ENCODE measurements at regions not wholly inside any gene's neighbourhood (a gene's known extent, or its start where the extent isn't known, plus 50 kb on each side); places are given as distances from the start of the nearest gene placed in this dataset.

- TF ChIP-seq CTCF (IDR thresholded peaks at IDR 0.05): no peak
- no peak for TF ChIP-seq POLR2AphosphoS5 (IDR thresholded peaks at IDR 0.05)
- TF ChIP-seq EP300 (IDR thresholded peaks at IDR 0.05): no peak
- TF ChIP-seq POLR2A (IDR thresholded peaks at IDR 0.05; ENCODE audit: low read depth): no peak
Measured at GRCh38 chr1:173258479-173259264, 51.5 kb upstream of the TNFSF4 start.
